ENCODE measurements at regions not wholly inside any gene's neighbourhood (a gene's known extent, or its start where the extent isn't known, plus 50 kb on each side); places are given as distances from the start of the nearest gene placed in this dataset.

GRCh38 chr19:30269638-30270037, 102.5 kb upstream of the ZNF536 start:
- TF ChIP-seq GATA3 (IDR thresholded peaks at IDR 0.05; ENCODE audit: low read depth, low read length) (no peak), GATA2 (IDR thresholded peaks at IDR 0.05; ENCODE audit: low read depth, low read length) (no peak)

All from SH-SY5Y (cell line).